ENCODE measurements at regions not wholly inside any gene's neighbourhood (a gene's known extent, or its start where the extent isn't known, plus 50 kb on each side); places are given as distances from the start of the nearest gene placed in this dataset.
"Not testable (repeated sequence)": the region's sequence is repeated elsewhere in the genome, so short reads cannot be mapped to it uniquely, and the experiment has no call there.

GRCh38 chr1:185393205-185393604 is 76.2 kb upstream of the IVNS1ABP start:
- TF ChIP-seq POLR2A (IDR thresholded peaks at IDR 0.05): no peak
- TF ChIP-seq, protein P1, sequence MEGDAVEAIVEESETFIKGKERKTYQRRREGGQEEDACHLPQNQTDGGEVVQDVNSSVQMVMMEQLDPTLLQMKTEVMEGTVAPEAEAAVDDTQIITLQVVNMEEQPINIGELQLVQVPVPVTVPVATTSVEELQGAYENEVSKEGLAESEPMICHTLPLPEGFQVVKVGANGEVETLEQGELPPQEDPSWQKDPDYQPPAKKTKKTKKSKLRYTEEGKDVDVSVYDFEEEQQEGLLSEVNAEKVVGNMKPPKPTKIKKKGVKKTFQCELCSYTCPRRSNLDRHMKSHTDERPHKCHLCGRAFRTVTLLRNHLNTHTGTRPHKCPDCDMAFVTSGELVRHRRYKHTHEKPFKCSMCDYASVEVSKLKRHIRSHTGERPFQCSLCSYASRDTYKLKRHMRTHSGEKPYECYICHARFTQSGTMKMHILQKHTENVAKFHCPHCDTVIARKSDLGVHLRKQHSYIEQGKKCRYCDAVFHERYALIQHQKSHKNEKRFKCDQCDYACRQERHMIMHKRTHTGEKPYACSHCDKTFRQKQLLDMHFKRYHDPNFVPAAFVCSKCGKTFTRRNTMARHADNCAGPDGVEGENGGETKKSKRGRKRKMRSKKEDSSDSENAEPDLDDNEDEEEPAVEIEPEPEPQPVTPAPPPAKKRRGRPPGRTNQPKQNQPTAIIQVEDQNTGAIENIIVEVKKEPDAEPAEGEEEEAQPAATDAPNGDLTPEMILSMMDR (IDR thresholded peaks at IDR 0.05 in 4 of 5, conservative IDR thresholded peaks at IDR 0.05 in 1 of 5): no peak
- in situ Hi-C loops (cut with MboI; ENCODE audit: low sequenced_read_pairs in 4 of 4): no loop called here

GRCh38 chr1:185388815-185389214 is 71.8 kb upstream of the IVNS1ABP start:
- no peak for DNase-seq
- Histone ChIP-seq H3K4me1 (no peaks in the 10 kb centered on the region), H3K36me3 (no peaks in the 10 kb centered on the region), H3K9me3 (no peaks in the 10 kb centered on the region), H3K4me3 (no peak overlapping the region), H3K27ac (no peak overlapping the region), H3K27me3 (no peaks in the 10 kb centered on the region)
- TF ChIP-seq, protein P1 (IDR thresholded peaks at IDR 0.05 in 4 of 5, conservative IDR thresholded peaks at IDR 0.05 in 1 of 5): no peak
- no peak for TF ChIP-seq POLR2A (IDR thresholded peaks at IDR 0.05)
- no peak for ATAC-seq
- in situ Hi-C loops (cut with MboI; ENCODE audit: low sequenced_read_pairs in 4 of 4) (no loop called here), intact Hi-C loops (cut with DNase I; ENCODE audit: low total_unique reads) (no loop called here)

More at GRCh38 chr1:185393205-185393604, 76.2 kb upstream of the IVNS1ABP start:
- Histone ChIP-seq H3K9me3 (no peaks in the 10 kb centered on the region), H3K27me3 (no peaks in the 10 kb centered on the region), H3K36me3 (no peaks in the 10 kb centered on the region), H3K4me1 (no peaks in the 10 kb centered on the region), H3K4me3 (no peak overlapping the region), H3K27ac (no peak overlapping the region)
- intact Hi-C loops (cut with DNase I; ENCODE audit: low total_unique reads): no loop called here
- no peak for DNase-seq
- ATAC-seq: no peak

DNA sequence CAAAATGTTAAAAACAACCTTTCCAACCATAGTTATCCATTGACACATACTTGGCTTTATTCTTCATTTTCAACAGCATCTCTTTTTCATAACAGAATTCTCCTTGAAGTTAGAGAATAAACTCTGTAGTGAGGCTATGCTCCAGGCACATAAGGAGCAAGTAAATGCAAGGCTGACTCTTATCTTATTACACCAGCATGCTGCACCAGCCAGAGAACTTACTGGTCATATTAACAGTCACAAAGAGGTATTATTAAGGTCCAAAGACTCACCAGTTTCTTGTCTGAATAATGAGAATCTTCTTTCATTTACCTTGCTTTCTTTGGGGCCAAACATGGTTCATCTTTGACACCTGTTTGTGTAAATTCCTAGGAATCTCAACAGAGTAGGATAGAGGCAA is 71.3 kb upstream of the IVNS1ABP start:
- H3K36me3 ChIP-seq: no peaks in the 10 kb centered on the region
- H3K27ac ChIP-seq: no peak overlapping the region
- ATAC-seq: no peak
- TF ChIP-seq, protein P1 (IDR thresholded peaks at IDR 0.05 in 4 of 5, conservative IDR thresholded peaks at IDR 0.05 in 1 of 5): no peak
- no peak for TF ChIP-seq POLR2A (IDR thresholded peaks at IDR 0.05)
- no peak overlapping the region for H3K4me3 ChIP-seq
- no peaks in the 10 kb centered on the region for H3K9me3 ChIP-seq
- intact Hi-C loops (cut with DNase I; ENCODE audit: low total_unique reads): no loop called here
- no peaks in the 10 kb centered on the region for H3K27me3 ChIP-seq
- H3K4me1 ChIP-seq: no peaks in the 10 kb centered on the region
- in situ Hi-C loops (cut with MboI; ENCODE audit: low sequenced_read_pairs in 4 of 4): no loop called here
- DNase-seq: no peak

- no peak overlapping the region for H3K27ac ChIP-seq
- H3K4me1 ChIP-seq: no peaks in the 10 kb centered on the region
- H3K36me3 ChIP-seq: no peaks in the 10 kb centered on the region
- H3K27me3 ChIP-seq: no peaks in the 10 kb centered on the region
- DNase-seq (no peak), ATAC-seq (no peak)
- no peak for TF ChIP-seq POLR2A (IDR thresholded peaks at IDR 0.05)
- TF ChIP-seq, protein P1 (IDR thresholded peaks at IDR 0.05 in 4 of 5, conservative IDR thresholded peaks at IDR 0.05 in 1 of 5): no peak
- intact Hi-C loops (cut with DNase I; ENCODE audit: low total_unique reads) (no loop called here), in situ Hi-C loops (cut with MboI; ENCODE audit: low sequenced_read_pairs in 4 of 4) (no loop called here)
- H3K4me3 ChIP-seq: no peak overlapping the region
- H3K9me3 ChIP-seq: no peaks in the 10 kb centered on the region
Observed at GRCh38 chr1:185385991-185386390, 68.9 kb upstream of the IVNS1ABP start.

GRCh38 chr1:185383805-185384204 is 66.8 kb upstream of the IVNS1ABP start:
- in situ Hi-C loops (cut with MboI; ENCODE audit: low sequenced_read_pairs in 4 of 4); H3K4me1 ChIP-seq; H3K9me3 ChIP-seq; H3K36me3 ChIP-seq; H3K27ac ChIP-seq; intact Hi-C loops (cut with DNase I; ENCODE audit: low total_unique reads); H3K27me3 ChIP-seq; H3K4me3 ChIP-seq; DNase-seq; ATAC-seq: not testable (repeated sequence)
